HG02885 (cell line): ENCODE measurements at regions not wholly inside any gene's neighbourhood (a gene's known extent, or its start where the extent isn't known, plus 50 kb on each side); places are given as distances from the start of the nearest gene placed in this dataset.
A peak's percentile ranks its signal among the peaks of the same experiment; 100 is the strongest.

Experiments
- ATAC-seq: cut with Tn5 transposase; IDR thresholded peaks from one replicate; pipeline ENCODE4 v1.9.1; 2021; ENCODE audit warnings: mild to moderate bottlenecking; ENCODE audit not compliant: unreplicated experiment, poor library complexity

GRCh38 chr11:27287205-27287604 lies 75.8 kb downstream of the CCDC34 start:
- ATAC-seq, result no peak

- no peak for ATAC-seq
Measured at GRCh38 chr11:27285761-27286160, 77.3 kb downstream of the CCDC34 start.

GRCh38 chr11:27282806-27283205 lies 80.2 kb downstream of the CCDC34 start:
- ATAC-seq, result no peak

- ATAC-seq, result peak; percentile 78
Measured at GRCh38 chr11:27281740-27282590, 81.0 kb downstream of the CCDC34 start.

GRCh38 chr11:27281276-27281675 lies 81.7 kb downstream of the CCDC34 start:
- no peak for ATAC-seq

- no peak for ATAC-seq
Measured at GRCh38 chr11:27280140-27280539, 82.9 kb downstream of the CCDC34 start.

- ATAC-seq, result no peak
Measured at GRCh38 chr11:27279460-27279859, 83.6 kb downstream of the CCDC34 start.

- no peak for ATAC-seq
Measured at GRCh38 chr11:27277843-27278242, 85.2 kb downstream of the CCDC34 start.

GRCh38 chr11:27276141-27276540 lies 86.9 kb downstream of the CCDC34 start:
- ATAC-seq, result no peak

GRCh38 chr11:27274854-27275395 lies 88.1 kb downstream of the CCDC34 start:
- ATAC-seq, result no peak

- ATAC-seq, result no peak
Measured at GRCh38 chr11:27266125-27266524, 96.9 kb downstream of the CCDC34 start.

GRCh38 chr11:27263986-27264385 lies 99.0 kb downstream of the CCDC34 start:
- ATAC-seq, result no peak

GRCh38 chr11:27263046-27263445 lies 100.0 kb downstream of the CCDC34 start:
- no peak for ATAC-seq

GRCh38 chr11:27255447-27255828 lies 107.6 kb downstream of the CCDC34 start:
- ATAC-seq, result no peak

- no peak for ATAC-seq
Measured at GRCh38 chr11:27254744-27255446, 108.1 kb downstream of the CCDC34 start.

- no peak for ATAC-seq
Measured at GRCh38 chr11:27253224-27253623, 109.8 kb downstream of the CCDC34 start.

GRCh38 chr11:27250867-27251665 lies 111.9 kb downstream of the CCDC34 start:
- ATAC-seq, result no peak

- ATAC-seq, result no peak
Measured at GRCh38 chr11:27248576-27249509, 114.2 kb downstream of the CCDC34 start.

GRCh38 chr11:27247660-27248059 lies 115.4 kb downstream of the CCDC34 start:
- ATAC-seq, result no peak

GRCh38 chr11:27246925-27247324 lies 116.1 kb downstream of the CCDC34 start:
- ATAC-seq, result no peak
